GM12878 (cell line): ENCODE measurements at regions not wholly inside any gene's neighbourhood (a gene's known extent, or its start where the extent isn't known, plus 50 kb on each side); places are given as distances from the start of the nearest gene placed in this dataset.

ENCODE experiments used
- ATAC-seq: fragments of 200-7000 bp; cut with Tn5 transposase; 3 replicates; pipeline ENCODE4 v1.9.1; 2020; ENCODE audit warnings: mild to moderate bottlenecking, moderate library complexity
- BruUV-seq: library from RNA; stranded (reverse); fragments of 400-500 nt; replicated peaks from 2 replicates; lab custom pipeline; 2021; lab: Mats Ljungman, UMichigan
- CTCF ChIA-PET: fragments of 300-600 bp; sonication (Branson Sonifier 250); formaldehyde crosslinking; extraction: SDS; loops from one replicate; lab custom pipeline; 2021; ENCODE audit warnings: inconsistent platforms; lab: Yijun Ruan, JAX
- POLR2A ChIA-PET: fragments of 350-600 bp; formaldehyde crosslinking; extraction: SDS; loops from one replicate; lab custom pipeline; 2021; ENCODE audit warnings: inconsistent platforms; lab: Charles Lee
- RAD21 ChIA-PET: fragments of 300-600 bp; sonication (Branson Sonifier 250); formaldehyde crosslinking; loops from one replicate; lab custom pipeline; 2023; ENCODE audit warnings: antibody characterized with exemption; ENCODE audit not compliant: unreplicated experiment; lab: Charles Lee
- SMC1A ChIA-PET: fragments of 300-600 bp; sonication (Branson Sonifier 250); formaldehyde crosslinking; loops from one replicate; lab custom pipeline; 2023; ENCODE audit not compliant: unreplicated experiment, uncharacterized antibody; lab: Charles Lee
- DNase-seq: peaks from one replicate; pipeline ENCODE4 v3.0.0-alpha.2; 2011; ENCODE audit warnings: low read depth, low spot score
- FAIRE-seq: peaks from 3 replicates; lab custom pipeline; 2011; peaks lifted over from hg19 to GRCh38; lab: Jason Lieb, UNC
- H2AFZ ChIP-seq: 2 replicates; pipeline ENCODE4 v1.6.0; 2011; ENCODE audit warnings: low read depth, low read length, control low read depth; ENCODE audit not compliant: control insufficient read depth
- H3K27ac ChIP-seq: 2 replicates; pipeline ENCODE4 v1.5.1; 2011; ENCODE audit warnings: control low read depth; ENCODE audit not compliant: control insufficient read depth, insufficient read depth
- H3K27me3 ChIP-seq, 2 experiments: replicated peaks in 1 of 2; 2 replicates each; pipeline versions ENCODE4 v1.6.0 to v1.6.1; 2011; ENCODE audit warnings: low read length in 1 of 2; ENCODE audit not compliant: control insufficient read depth in 2 of 2, insufficient read depth in 2 of 2
- H3K36me3 ChIP-seq, 2 experiments: 2 replicates each; pipeline ENCODE4 v1.5.1; 2011; ENCODE audit warnings: low read length in 1 of 2; ENCODE audit not compliant: control insufficient read depth in 2 of 2, insufficient read depth in 2 of 2
- H3K4me1 ChIP-seq: 2 replicates; pipeline ENCODE4 v1.6.1; 2011; ENCODE audit warnings: mild to moderate bottlenecking, low read length, moderate library complexity, mixed read lengths; ENCODE audit not compliant: control insufficient read depth, insufficient read depth
- H3K4me2 ChIP-seq: 2 replicates; pipeline ENCODE4 v1.6.0; 2011; ENCODE audit warnings: control low read depth; ENCODE audit not compliant: control insufficient read depth, insufficient read depth
- H3K4me3 ChIP-seq: fragments of 200-600 bp; sonication (generic); 2 replicates; pipeline ENCODE4 v1.5.1; 2016
- H3K79me2 ChIP-seq: 2 replicates; pipeline ENCODE4 v1.6.0; 2011; ENCODE audit warnings: low read length; ENCODE audit not compliant: control insufficient read depth, insufficient read depth
- H3K9ac ChIP-seq: 2 replicates; pipeline ENCODE4 v1.8.0; 2011; ENCODE audit warnings: low read length, control low read depth, mixed read lengths; ENCODE audit not compliant: control insufficient read depth, insufficient read depth
- H3K9me3 ChIP-seq: replicated peaks from 3 replicates; pipeline ENCODE4 v1.5.1; 2011; ENCODE audit warnings: mild to moderate bottlenecking, low read length; ENCODE audit not compliant: control insufficient read depth, insufficient read depth
- H4K20me1 ChIP-seq: 2 replicates; pipeline ENCODE4 v1.6.0; 2011; ENCODE audit not compliant: control insufficient read depth, insufficient read depth
- BRCA1 ChIP-seq: IDR thresholded peaks from 2 replicates; pipeline ENCODE4 v1.6.1; 2011; ENCODE audit warnings: low read depth, low read length, improper control_type of control experiment
- ESRRA ChIP-seq: IDR thresholded peaks from 2 replicates; pipeline ENCODE4 v1.6.1; 2012; ENCODE audit warnings: mild to moderate bottlenecking, low read length, improper control_type of control experiment
- KDM1A ChIP-seq: fragments of 200-600 bp; sonication (generic); IDR thresholded peaks from 2 replicates; pipeline ENCODE4 v1.6.1; 2016; ENCODE audit warnings: borderline replicate concordance
- MTA2 ChIP-seq: fragments of 450-650 bp; IDR thresholded peaks from 2 replicates; pipeline ENCODE4 v1.6.1; 2016; ENCODE audit warnings: low read depth, mild to moderate bottlenecking, moderate library complexity
- NFYB ChIP-seq: IDR thresholded peaks from 2 replicates; pipeline ENCODE4 v1.6.1; 2011; ENCODE audit warnings: low read depth, mild to moderate bottlenecking, low read length, improper control_type of control experiment, moderate library complexity; ENCODE audit not compliant: insufficient read depth
- POU2F2 ChIP-seq: IDR thresholded peaks from 3 replicates; pipeline ENCODE4 v1.6.1; 2011; ENCODE audit warnings: low read depth, mild to moderate bottlenecking, low read length, borderline replicate concordance
- RAD51 ChIP-seq: fragments of 450-650 bp; IDR thresholded peaks from 2 replicates; pipeline ENCODE4 v1.6.1; 2016; ENCODE audit warnings: moderate library complexity, mild to moderate bottlenecking, inconsistent platforms
- RCOR1 ChIP-seq: conservative IDR thresholded peaks from 2 replicates; pipeline ENCODE4 v1.6.1; 2012; ENCODE audit warnings: low read depth, low read length, improper control_type of control experiment
- WGBS: methylation state at CpG from one replicate; pipeline ENCODE4 v1.1.6; 2016; ENCODE audit warnings: low lambda C conversion rate; ENCODE audit not compliant: insufficient replicate concordance, insufficient coverage; ENCODE audit errors: missing lambda C conversion rate; 5-methylcytosine and 5-hydroxymethylcytosine counted together
- in situ Hi-C: fragments of 300-500 bp; cut with MboI; formaldehyde crosslinking; loops from 9 replicates; pipeline ENCODE4 v1.14.3; 2018; ENCODE audit warnings: mixed read lengths
- intact Hi-C: fragments of 100-400 bp; cut with micrococcal nuclease; formaldehyde crosslinking; loops from one replicate; pipeline ENCODE4 v1.14.2; 2022; ENCODE audit not compliant: unreplicated experiment
- TF ChIP-seq, protein P1 (sequence below): fragments of 450-650 bp; formaldehyde crosslinking; IDR thresholded peaks from 2 replicates; pipeline ENCODE4 v1.4.0; 2020; ENCODE audit warnings: mild to moderate bottlenecking, moderate library complexity

DNA sequence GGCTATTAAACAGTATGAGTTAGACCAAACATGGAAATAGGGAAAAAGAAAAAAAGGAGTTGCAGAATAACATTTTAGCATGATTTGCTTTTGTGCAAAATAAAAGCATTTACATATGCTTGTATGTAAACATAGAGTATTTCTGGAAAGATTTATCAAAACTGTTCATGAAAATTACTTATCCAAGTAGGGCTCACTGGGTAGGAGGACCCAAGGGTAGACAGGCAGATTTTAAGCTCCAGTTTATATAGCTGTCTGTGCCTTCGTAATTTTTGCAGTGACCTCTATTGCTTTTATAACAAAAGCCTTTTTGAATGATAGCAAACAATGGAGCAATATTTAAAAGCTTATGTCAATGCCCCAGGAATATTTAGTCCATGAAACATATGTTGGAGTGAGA lies 228.8 kb upstream of the IRF2BP2 start:
- H3K4me1 ChIP-seq = peaks cover 41% of the 10 kb centered on the region
- intact Hi-C loops = no loop called here
- 90% methylated on average over 1 of the region's 1 CpG for WGBS
- TF ChIP-seq NFYB (no peak), MTA2 (no peak), RAD51 (no peak), RCOR1 (no peak), ESRRA (no peak), BRCA1 (no peak), POU2F2 (no peak), KDM1A (no peak)
- TF ChIP-seq, protein P1, sequence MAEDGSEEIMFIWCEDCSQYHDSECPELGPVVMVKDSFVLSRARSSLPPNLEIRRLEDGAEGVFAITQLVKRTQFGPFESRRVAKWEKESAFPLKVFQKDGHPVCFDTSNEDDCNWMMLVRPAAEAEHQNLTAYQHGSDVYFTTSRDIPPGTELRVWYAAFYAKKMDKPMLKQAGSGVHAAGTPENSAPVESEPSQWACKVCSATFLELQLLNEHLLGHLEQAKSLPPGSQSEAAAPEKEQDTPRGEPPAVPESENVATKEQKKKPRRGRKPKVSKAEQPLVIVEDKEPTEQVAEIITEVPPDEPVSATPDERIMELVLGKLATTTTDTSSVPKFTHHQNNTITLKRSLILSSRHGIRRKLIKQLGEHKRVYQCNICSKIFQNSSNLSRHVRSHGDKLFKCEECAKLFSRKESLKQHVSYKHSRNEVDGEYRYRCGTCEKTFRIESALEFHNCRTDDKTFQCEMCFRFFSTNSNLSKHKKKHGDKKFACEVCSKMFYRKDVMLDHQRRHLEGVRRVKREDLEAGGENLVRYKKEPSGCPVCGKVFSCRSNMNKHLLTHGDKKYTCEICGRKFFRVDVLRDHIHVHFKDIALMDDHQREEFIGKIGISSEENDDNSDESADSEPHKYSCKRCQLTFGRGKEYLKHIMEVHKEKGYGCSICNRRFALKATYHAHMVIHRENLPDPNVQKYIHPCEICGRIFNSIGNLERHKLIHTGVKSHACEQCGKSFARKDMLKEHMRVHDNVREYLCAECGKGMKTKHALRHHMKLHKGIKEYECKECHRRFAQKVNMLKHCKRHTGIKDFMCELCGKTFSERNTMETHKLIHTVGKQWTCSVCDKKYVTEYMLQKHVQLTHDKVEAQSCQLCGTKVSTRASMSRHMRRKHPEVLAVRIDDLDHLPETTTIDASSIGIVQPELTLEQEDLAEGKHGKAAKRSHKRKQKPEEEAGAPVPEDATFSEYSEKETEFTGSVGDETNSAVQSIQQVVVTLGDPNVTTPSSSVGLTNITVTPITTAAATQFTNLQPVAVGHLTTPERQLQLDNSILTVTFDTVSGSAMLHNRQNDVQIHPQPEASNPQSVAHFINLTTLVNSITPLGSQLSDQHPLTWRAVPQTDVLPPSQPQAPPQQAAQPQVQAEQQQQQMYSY = no peak
- TF ChIP-seq, all 136 proteins: peak for 0
- Histone ChIP-seq H4K20me1 (no peaks in the 10 kb centered on the region), H3K4me2 (no peak overlapping the region), H2AFZ (no peak overlapping the region), H3K4me3 (no peak overlapping the region), H3K9me3 (no peaks in the 10 kb centered on the region; the same call in 2 of the 3 replicates), H3K79me2 (no peaks in the 10 kb centered on the region), H3K27me3 (no peaks in the 10 kb centered on the region), H3K36me3 (no peaks in the 10 kb centered on the region), H3K27ac (no peak overlapping the region), H3K9ac (no peak overlapping the region)
- ChIA-PET POLR2A (interaction anchor here (0.6 to 1.9 kb wide), 3 partner anchors 12 to 191 kb away, joined by 3 to 10 read pairs (median 5); no protein-coding TSS in a partner anchor), SMC1A (interaction anchor here (1.0 to 14.0 kb wide), 14 partner anchors 18 to 253 kb away, joined by 3 to 143 read pairs (median 5); partner anchors contain the start of gene IRF2BP2), CTCF (interaction anchor here (0.7 to 2.0 kb wide), 5 partner anchors 58 to 339 kb away, joined by 3 to 12 read pairs (median 4); no protein-coding TSS in a partner anchor), RAD21 (interaction anchor here (0.8 to 10.5 kb wide), 9 partner anchors 10 to 227 kb away, joined by 3 to 155 read pairs (median 6); partner anchors contain the start of gene IRF2BP2)
- in situ Hi-C loops = loop anchor here (25.0 kb wide), 1 partner anchor 102 kb away; no protein-coding TSS in a partner anchor
- no peak for DNase-seq
- no TSS peak for BruUV-seq
- ATAC-seq = no peak
- no peak for FAIRE-seq
